ENCODE measurements at regions not wholly inside any gene's neighbourhood (a gene's known extent, or its start where the extent isn't known, plus 50 kb on each side); places are given as distances from the start of the nearest gene placed in this dataset.

- TF ChIP-seq KDM4A (IDR thresholded peaks at IDR 0.05; ENCODE audit: low read depth, low read length, severe bottlenecking) (peak; percentile 26), NRF1 (IDR thresholded peaks at IDR 0.05; ENCODE audit: low read depth, low read length) (no peak), RAD21 (IDR thresholded peaks at IDR 0.05 in 1 of 2, conservative IDR thresholded peaks at IDR 0.05 in 1 of 2; ENCODE audit: low read depth in 2 of 2, low read length in 2 of 2) (peak; percentile 80 to 85), GABPA (IDR thresholded peaks at IDR 0.05; ENCODE audit: borderline replicate concordance, insufficient read depth, low read length) (no peak), SRF (IDR thresholded peaks at IDR 0.05; ENCODE audit: low read depth, low read length) (no peak), SIRT6 (IDR thresholded peaks at IDR 0.05; ENCODE audit: low read length) (no peak), YY1 (IDR thresholded peaks at IDR 0.05; ENCODE audit: low read depth, low read length) (peak; percentile 44; the same call in 1 of the 2 replicates), KDM1A (IDR thresholded peaks at IDR 0.05; ENCODE audit: borderline replicate concordance, low read length) (peak; percentile 83; the same call in 1 of the 2 replicates), TCF12 (IDR thresholded peaks at IDR 0.05; ENCODE audit: low read depth, low read length) (0 out of 2 replicates have a peak, but pooled peaks have one; percentile 14), BACH1 (IDR thresholded peaks at IDR 0.05; ENCODE audit: low read length) (no peak)
These were observed 51.2 kb upstream of the GGTA1 start (continued) for GRCh38 chr9:121550569-121551512.
